Stimulated activated CD8-positive, alpha-beta memory T cell treated with anti-CD3 and anti-CD28 coated beads, Interleukin-12 subunit alpha, Interleukin-12 subunit beta, amount 100 ng/mL, for 1 hour (primary cell): ENCODE measurements at regions not wholly inside any gene's neighbourhood (a gene's known extent, or its start where the extent isn't known, plus 50 kb on each side); places are given as distances from the start of the nearest gene placed in this dataset.

ENCODE experiments used
- DNase-seq: peaks from one replicate; pipeline ENCODE4 v3.0.0-alpha.2; 2020; ENCODE audit warnings: low read depth

DNA sequence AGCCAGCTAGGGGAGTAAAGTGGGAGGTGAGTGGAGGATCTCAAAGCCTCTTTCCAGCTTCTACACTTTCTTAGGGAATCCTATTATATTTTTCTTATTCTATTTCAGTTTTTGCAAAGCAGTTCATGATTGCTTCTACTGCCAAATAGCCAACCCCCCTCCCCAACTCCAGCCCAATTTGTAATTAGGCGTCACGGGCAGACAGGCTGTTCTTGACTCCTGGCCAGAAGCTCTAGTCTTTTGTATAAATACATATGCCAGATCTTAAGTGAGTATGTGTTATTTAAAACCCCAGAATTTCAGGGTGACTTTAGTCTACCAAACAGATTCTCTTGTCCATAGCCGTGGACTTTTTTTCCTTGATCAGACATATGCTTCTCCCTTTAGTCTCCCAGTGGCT, 255.2 kb downstream of the BUB3 start:
- no peak for DNase-seq

DNA sequence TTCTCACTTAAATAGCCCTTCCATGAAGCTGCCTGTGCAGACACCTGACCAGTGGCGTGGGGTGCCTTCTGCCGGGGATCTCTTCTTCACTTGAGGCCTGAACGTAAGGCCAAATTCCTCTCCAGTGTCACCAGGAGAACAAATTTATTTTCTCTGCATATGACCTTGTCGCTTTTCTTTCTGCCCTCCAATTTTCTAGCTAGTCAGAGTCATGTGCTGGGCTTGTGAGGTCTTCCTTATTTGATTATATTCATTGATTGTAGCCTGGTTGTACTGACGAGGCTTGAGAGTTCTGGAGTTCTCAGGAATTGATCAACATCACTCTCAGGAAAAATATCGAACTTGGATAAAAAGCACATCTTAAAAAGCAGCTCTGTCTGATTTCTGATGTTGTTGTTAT, 255.7 kb downstream of the BUB3 start:
- DNase-seq: no peak

DNA sequence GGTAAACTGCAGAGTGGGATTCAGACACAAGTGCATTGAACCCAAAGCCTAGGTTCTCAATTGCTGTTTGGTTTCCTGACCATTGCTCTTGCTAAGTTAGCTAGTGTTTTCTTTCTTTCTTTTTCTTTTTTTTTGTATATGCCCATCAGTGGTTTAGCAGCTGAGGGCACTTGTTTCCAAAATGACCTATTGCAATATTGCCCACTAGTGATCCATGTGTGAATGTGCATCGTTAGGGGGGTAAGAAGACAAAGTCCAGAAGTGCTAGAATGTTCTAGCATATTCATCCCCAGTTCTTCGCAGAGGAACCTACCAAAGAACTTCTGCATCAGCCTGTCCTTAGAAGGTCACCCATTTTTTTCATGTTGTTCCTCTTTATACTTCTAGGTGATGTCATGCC, 252.8 kb upstream of the GPR26 start:
- no peak for DNase-seq

DNA sequence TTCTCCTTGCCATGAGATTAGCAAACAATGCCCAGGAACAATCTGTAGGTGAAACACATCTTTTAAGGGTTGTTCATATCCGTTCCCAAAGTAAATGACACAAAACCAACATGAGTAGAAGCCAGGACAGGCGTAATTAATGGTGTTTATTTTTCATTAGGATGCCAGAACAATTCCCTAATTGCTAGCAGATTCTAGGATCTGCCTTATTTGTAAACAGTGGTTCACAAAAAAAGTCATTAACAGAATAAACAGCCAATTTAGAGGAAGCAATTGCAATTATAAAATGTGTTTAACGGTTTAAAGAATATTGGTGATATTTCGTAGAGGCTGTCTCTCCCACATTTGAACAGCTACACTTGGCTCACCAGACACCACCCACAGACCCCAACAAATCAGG, 250.6 kb upstream of the GPR26 start:
- DNase-seq: no peak

DNA sequence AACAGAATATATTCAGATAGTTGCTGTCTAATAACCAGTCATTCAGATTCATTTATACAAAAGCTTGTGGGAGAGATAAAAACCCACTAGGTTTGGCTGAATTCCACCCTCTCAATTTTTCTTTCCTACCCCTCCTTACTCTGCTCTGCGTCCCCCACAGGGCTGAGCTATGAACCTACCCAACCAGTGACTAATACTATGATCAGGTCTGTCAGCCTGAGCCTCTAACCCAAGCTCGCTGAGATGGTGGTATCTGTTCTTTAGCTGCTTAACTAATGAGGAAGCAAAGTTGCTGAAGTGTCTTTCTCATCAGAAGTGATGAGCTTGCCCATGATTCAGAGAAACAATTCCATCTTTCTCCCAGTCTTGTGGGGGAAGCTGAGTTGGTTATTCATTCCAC, 248.7 kb upstream of the GPR26 start:
- no peak for DNase-seq

DNA sequence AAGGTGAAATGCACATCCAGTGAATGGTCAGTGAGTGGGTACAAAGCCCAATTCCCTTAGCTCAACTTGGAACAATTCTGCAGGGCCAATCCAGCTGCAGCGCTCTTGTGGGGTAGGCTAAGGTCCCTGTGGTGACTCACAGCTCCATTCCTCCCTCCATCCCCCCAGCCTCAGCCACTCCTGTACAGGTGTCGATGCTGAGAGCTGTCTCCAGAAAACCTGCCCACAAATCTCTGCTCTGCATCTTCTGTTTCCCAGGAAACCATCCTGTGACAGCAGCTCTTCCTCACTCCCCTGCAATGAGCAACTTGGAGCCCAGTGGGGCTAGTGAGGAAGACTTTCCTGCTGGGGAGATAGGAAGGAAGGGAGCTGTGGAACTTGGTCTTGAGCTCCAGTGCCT, 244.7 kb upstream of the GPR26 start:
- DNase-seq: no peak

DNA sequence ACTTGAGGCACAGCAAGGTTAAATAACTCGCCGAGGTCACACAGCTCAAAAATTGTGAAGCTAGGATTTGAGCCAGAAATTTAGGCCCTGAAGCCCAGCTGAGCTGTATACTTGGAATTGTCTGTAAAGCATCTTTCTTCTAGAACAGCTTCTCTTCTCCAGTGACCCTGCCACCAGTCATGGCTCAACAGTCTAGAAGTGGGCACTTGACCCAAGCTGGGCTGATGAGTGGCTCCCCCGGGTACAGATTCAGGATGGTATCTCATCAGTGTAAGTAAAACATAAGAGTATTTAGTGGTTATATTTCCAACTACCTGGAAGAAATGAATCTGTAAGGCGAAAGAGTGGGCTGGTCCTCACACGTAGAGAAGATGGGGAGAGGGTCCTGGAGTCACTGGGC, 243.9 kb upstream of the GPR26 start:
- DNase-seq: no peak

DNA sequence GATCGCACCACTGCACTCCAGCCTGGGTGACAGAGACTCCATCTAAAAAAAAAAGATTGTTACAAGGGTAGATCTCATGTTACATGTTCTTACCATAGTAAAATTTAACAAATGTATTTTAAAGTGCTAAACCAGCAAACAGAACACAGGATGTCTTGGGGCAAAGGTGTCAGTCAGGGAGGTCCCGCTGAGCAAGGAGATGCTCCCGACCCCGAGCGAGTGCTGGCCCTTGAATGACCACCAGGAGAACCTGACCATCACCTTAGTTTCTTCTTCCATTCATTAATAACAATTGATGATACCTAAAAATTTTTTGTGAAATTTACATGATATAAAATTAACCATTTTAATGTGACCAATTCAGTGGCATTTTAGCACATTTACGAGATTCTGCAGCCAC, 241.6 kb upstream of the GPR26 start:
- no peak for DNase-seq

DNA sequence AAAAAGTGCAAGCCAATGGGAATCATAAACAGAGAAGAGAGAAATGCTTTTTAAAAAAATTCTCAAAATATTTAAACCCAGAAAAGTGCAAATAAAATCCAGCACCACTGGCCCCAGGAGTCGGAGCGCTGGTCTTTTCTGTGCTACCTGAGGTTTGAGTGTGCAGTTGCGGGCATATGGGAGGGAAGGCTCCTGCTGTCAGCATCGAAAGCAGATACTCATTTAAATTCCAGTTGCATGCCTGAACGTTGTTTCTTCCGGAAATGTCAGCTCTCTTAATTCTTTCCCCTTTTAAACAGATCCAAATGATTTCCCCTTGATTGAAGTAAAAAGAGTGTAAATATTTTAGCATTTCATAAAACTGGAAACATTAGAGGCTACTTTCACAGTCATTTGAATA, 240.5 kb upstream of the GPR26 start:
- DNase-seq: no peak

DNA sequence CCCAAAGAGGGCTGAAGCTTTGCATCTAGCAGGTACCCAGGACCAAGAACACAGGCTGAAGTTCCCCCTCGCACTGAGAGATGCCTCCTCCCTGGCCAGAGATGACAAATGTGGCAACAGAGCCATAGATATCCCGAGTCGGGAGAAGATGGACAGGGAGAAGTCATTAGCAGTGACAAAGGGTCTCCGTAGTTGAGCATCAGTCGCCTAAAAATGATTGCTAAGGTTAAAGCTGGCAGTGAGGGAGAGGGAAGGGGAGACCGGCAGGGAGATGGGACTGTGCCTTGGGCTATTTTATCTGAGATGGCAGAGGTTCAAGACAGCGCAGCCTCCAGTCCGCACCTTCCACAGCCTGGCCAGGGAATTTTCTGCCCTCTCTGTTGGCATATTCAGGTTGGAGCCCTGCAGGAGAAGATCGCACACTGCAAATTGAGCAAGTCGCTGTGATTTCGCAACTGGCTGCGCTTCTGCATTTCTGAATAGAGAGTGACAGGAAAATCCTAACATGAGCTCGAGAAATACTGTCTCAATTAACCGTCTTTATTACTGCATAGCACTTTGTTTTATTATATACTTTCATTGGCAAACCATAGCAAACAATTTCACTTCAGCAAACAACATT, 238.9 kb upstream of the GPR26 start:
- DNase-seq: no peak

DNA sequence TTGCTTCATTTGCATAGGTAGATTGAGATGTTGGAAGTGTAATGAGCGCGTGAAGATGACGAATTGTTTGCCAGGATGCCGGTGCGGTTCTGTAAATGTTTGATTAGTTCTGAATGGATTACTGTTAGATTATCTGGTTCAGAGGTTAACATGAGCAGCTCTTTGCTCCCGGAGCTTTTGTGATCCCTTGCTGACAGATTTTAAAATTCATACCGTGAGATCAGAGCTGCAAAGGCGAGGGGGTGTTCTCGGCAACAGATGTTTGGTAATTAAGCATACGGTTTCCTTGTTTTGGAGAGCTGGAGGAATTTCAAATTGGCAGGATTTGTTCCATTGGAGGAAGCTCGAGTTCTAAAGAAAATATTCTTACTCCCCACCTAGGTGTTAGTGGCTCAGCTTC, 237.8 kb upstream of the GPR26 start:
- no peak for DNase-seq

DNA sequence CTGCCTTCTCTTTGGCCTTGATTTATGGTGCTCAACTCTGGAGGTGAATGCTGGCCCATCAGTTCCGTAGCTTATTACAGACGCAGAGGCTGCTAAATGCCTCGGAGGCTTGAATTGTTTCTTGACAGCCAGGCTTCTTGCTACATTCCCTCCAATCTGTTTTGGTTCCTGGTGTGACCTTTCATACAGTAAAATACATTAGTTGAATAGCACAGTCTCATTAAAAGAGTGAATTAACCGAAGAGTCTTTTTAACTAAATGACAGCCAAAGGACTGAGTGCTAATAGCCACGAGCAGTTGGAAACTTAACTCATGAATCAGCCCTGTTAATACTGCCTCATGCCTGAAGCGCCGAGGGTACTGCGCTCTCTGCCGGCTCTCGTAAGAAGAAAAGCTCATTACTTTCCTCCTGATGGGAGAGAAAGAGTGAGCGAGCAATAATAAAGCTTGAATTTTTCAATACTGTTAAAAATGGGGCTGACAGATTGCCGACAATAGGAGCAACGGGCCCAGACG, 236.4 kb upstream of the GPR26 start:
- no peak for DNase-seq

DNA sequence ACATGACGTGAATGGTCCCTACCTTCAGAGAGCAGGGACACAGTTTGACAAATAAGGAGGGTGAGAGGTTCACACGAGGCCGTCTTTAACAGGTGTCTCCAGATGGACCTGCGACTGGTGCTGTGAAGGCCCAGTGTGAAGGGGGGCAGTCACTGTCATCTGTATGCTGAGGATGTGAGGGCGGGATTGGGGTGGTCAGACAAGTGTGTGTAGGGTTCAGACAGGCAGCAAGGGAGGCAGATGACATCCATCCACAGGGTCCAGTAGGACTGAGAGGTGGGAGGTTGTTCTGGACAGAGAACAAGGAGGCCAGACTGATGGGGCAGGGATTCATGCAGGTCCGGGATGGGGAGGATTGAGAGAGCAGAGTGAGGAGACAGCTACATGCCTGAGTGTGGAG, 232.6 kb upstream of the GPR26 start:
- no peak for DNase-seq

DNA sequence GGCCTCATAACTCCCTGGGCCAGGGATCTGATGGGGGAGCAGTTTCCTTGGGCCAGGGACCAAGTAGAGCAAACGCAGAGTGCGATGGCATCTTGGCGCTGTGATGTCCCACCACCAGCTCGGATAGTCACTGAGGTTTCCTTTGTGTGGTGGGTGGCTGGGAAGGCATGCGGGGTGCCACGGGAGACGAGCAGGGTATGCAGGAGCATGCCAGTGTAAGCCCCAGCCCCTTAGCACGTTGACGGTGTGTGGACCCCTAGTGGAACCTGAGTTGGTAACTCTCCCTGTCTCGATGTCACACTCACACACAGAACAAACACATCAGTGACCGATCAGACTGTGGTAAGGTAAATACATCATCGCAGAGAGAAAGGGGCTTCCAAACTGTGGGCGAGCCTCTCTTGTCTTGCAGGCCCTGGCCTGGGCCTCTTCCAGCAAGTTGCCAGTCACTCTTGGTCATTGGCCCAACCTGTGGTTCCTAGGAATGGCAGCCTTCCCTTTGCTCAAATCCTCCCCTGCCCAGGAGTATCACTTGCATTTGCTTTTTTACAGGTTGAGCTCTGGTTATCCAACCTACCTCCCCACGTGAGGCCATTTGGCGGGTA, 231.6 kb upstream of the GPR26 start:
- DNase-seq: no peak

DNA sequence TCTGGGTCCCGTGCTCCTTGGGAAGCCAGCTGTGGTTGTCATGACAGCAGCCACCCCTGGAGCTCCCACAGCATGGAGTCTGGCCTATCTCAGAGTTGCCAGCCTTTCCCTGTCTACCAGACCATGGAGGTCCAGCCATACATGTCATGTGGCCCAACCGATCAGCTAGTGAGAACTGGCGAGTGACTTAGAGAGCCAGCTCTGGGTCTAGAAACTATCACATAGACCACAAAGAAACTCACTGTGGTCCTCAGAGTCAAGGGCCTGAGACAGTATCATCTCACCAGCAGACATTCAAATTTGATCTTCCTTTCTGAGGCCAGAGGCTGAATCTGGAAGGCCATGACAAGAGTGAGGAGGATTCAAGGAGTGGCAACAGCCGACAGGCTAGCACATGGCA, 223.3 kb upstream of the GPR26 start:
- DNase-seq: no peak

DNA sequence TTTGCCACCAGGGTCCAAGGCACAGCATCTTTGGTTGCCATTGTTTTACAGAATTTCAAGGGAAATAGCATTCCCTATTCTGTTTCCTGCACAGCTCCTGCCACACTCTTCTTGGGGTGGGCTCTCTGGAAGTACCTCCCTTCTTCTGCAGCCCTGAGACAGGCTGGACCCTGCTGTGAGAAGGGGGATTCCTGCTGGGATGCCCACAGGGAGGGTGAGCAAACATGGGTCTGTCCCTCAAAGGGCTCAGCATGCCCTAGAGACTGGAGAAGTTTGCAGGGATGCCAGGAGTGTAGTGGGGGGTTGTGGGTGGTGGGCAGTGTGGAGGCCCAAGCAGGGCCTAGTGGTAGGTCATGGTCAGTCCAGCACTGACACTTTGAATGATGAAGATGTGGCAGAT, 222.2 kb upstream of the GPR26 start:
- no peak for DNase-seq

DNA sequence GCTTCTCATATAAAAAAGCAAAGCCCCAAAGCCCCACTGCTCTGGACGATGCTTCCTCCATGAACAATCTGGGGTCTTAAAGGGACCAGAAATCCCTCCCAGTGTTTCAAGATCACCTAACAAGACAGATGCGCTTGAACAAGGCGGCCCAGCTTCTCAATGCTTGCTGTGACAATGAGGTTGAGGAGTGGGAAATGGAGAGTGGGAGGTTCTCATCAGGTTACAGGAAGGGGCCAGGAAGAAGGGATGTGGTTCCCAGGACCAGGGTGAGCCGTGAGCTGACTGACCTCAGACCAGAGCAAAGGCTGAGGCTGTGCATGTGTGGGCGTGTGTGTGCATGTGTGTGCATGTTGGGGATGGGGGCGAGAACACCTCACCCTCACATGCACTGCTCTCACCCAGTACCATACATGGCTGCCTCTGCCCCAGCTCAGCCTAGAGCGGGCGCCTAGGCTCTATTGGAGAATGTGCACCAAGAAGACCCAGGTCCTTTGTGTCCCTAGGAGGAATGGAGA, 220.8 kb upstream of the GPR26 start:
- no peak for DNase-seq

DNA sequence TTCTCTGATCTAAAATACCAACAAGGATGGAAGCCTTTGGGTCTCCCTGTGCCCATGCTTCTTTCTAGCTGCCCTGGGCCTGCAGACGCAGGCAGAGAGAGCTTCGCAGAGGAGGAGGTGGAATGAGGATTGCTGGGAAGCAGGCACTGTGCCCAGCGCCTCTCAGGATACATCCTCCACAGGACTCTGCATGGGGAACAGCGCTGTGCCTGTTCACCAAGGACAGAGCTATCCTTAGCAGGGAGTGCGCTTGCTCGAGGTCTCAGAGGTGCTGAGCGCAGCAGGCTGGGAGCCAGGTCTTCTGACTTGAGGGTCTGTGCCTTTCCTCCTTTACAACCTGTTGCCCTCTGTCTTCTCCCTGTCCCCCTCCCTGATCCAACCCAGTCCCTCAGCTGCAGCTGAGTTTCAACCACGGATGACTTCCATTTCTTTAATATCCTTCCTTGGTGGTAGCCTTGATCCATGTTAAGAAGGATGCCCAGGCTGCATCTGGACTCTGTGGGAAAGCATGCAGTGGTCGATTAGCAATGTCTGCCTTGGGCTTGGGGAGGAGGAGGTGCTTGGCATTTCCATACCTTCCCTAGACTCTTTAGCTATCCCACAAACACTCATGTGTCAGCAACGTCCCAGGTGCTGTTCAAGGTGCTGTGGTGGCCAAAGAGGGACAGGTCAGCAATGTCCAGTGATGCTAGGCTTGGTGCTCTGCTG, 219.6 kb upstream of the GPR26 start:
- no peak for DNase-seq

DNA sequence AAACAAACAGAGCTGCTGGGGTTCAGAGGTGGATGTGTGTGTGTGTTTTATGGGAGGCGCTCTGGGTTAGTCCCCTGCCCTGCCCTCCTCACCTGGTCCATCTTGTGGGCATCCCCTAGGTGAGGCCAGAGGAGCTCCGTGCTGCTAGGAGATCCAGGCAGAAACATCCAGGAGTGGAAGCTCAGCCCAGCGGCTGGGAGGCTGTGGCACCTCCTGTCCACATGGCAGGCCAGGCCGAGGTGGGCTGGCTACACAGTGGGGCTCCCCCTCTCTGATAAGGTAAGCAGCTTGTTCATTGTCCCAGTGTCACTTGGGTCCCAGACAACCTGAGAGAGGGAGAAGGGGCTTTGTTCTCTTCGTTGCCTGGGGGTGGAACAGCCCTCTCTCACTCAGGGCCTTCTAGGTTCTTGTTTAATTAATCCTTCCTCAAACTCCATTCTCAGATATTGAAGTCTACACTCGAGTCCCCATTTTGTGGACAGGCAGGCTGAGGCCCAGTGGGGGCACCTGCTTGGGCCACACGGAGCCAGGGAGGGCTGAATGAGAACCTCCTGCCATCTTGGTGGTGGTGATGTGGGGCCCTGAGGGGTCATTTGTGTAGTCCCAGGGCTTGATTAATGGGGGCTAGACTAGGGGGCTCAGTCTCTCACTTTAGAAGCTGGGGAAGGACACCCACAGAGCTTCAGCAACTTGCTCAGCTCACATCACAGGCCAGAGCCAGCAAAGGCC, 216.8 kb upstream of the GPR26 start:
- DNase-seq: no peak

DNA sequence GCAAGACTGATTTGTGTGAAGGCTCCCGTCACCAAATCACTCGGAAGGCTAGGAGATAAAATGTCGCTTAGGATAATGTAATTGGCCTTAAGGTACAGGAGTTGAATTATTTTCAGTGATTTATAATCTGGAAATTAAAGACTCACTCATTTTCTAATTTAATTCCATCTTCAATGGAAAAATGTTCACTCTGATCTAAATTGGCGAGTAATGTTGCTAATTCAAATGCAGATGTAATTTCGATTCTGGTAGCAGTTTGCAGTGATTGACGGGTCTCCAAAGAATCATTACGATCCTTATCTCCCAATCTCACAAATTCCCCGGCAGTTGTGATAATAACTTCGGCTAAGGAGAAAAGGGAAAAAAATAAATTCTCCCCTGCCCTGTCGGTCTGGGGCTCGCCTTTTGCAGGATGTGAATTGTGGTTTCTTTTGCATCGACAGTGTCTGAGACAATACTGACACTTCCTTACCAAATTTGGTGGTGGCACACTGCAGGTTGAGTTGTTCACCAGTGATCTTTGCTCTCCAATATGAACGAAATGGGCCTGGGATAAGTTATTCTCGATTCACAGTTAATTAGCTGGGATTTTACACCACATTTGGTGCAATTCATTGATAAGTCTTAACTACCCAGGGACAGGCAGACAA, 215.1 kb upstream of the GPR26 start:
- no peak for DNase-seq

DNA sequence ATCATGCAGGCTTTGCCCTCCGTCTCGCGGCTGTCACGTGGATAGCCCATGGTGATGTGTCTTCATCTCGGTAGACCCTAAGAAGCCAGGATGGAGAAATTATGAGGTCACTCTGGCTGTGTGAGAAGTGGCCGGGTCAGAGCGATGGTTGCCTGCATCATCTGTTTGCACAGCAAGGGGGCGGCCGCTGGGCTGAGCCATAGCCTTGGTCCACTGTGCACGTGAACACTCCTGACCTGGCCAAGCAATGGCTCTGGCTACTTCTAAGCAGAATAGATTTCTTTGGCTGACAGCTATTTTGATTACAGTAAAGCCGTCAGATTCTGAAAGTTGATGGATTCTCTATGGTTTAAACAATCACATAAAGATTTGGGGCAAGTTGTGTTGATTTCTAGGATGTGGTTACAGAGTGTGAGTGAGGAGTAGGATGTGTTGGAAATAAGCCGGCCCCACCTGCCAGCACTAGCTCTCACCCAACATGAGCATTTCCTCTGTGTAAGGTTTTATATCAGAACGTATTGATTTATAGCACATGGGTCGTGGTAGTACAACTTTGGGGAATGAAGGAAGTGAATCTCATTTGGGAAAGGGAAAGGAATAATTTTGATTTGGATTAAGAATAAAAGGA, 214.4 kb upstream of the GPR26 start:
- no peak for DNase-seq

DNA sequence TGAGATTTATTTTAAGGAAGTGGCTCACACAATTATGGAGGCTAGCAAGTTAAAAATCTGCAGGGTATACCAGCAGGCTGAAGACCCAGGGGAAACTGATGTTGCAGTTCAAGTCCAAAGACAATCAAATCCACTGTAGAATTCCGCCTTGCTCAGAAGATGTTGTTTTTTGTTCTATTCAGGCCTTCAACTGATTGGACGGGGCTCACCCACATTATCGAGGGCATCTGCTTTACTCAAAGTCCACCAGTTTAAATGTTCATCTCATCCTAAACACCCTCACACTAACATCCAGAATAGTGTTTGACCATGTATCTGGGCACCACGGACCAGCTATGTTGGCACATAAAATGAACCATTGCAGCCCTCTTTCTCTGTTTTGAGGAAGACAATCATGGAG, 211.2 kb upstream of the GPR26 start:
- DNase-seq: no peak
